ENCODE measurements at regions not wholly inside any gene's neighbourhood (a gene's known extent, or its start where the extent isn't known, plus 50 kb on each side); places are given as distances from the start of the nearest gene placed in this dataset.

DNA sequence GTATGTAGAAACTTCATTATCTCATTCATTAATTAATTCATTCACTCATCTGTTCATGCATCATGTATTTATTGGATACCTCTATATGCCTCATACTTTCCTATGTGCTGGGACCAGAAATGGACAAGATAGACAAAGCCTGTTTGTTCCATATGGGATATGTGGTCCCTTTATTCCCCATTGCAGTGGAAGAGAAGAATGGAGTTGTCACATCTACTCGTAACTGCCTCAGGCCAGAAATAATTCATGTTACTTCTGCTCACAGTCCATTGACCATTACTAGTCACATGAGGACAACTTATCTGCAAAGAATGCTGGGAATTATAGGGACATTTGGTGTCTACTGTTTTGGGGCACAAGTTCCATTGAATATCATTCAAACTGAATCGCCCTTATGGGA is 327.8 kb downstream of the MATN1 start:
- Histone ChIP-seq H3K4me3 (no peak overlapping the region), H3K27ac (no peak overlapping the region), H3K36me3 (no peaks in the 10 kb centered on the region), H3K9me3 (no peaks in the 10 kb centered on the region), H3K4me1 (no peaks in the 10 kb centered on the region), H3K27me3 (peaks cover 6% of the 10 kb centered on the region)
- no peak for ATAC-seq
- WGBS, 2 donors (ENCODE audit: low coverage in 1 of 2) = 84 to 85% methylated on average over 2 of the region's 2 CpGs
- no peak for TF ChIP-seq POLR2A (IDR thresholded peaks at IDR 0.05)
- TF ChIP-seq EP300 (IDR thresholded peaks at IDR 0.05) = no peak
- TF ChIP-seq POLR2AphosphoS5 (IDR thresholded peaks at IDR 0.05) = no peak
- TF ChIP-seq, protein P1, sequence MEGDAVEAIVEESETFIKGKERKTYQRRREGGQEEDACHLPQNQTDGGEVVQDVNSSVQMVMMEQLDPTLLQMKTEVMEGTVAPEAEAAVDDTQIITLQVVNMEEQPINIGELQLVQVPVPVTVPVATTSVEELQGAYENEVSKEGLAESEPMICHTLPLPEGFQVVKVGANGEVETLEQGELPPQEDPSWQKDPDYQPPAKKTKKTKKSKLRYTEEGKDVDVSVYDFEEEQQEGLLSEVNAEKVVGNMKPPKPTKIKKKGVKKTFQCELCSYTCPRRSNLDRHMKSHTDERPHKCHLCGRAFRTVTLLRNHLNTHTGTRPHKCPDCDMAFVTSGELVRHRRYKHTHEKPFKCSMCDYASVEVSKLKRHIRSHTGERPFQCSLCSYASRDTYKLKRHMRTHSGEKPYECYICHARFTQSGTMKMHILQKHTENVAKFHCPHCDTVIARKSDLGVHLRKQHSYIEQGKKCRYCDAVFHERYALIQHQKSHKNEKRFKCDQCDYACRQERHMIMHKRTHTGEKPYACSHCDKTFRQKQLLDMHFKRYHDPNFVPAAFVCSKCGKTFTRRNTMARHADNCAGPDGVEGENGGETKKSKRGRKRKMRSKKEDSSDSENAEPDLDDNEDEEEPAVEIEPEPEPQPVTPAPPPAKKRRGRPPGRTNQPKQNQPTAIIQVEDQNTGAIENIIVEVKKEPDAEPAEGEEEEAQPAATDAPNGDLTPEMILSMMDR (IDR thresholded peaks at IDR 0.05) = no peak

DNA sequence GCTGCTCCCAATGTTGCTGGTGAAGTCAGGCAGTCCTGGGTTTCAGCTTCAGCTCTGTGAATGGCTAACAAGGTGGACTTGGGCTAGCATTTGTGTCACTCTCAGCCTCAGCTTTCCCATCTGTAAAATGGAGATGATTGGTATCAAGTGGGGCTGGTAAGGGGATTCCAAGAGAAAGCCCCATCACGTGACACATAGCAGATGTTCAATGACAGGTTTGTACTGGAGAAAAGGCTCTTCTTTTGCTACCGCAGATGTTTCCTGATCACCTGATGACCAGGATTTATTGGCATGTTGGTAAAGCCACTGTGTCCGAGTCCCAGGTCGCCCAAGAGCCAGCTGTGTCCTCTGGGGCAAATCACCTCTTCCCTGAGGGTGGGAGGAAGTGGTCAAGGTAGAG is 335.0 kb downstream of the MATN1 start:
- Histone ChIP-seq H3K4me3 (no peak overlapping the region), H3K27me3 (peaks cover 58% of the 10 kb centered on the region), H3K27ac (no peak overlapping the region), H3K36me3 (no peaks in the 10 kb centered on the region), H3K9me3 (no peaks in the 10 kb centered on the region), H3K4me1 (no peaks in the 10 kb centered on the region)
- TF ChIP-seq POLR2AphosphoS5 (IDR thresholded peaks at IDR 0.05) (no peak), POLR2A (IDR thresholded peaks at IDR 0.05) (no peak), EP300 (IDR thresholded peaks at IDR 0.05) (no peak)
- TF ChIP-seq, protein P1 (IDR thresholded peaks at IDR 0.05) = no peak
- WGBS, 2 donors (ENCODE audit: low coverage in 1 of 2) = 66 to 67% methylated on average over 4 of the region's 4 CpGs
- ATAC-seq = no peak

DNA sequence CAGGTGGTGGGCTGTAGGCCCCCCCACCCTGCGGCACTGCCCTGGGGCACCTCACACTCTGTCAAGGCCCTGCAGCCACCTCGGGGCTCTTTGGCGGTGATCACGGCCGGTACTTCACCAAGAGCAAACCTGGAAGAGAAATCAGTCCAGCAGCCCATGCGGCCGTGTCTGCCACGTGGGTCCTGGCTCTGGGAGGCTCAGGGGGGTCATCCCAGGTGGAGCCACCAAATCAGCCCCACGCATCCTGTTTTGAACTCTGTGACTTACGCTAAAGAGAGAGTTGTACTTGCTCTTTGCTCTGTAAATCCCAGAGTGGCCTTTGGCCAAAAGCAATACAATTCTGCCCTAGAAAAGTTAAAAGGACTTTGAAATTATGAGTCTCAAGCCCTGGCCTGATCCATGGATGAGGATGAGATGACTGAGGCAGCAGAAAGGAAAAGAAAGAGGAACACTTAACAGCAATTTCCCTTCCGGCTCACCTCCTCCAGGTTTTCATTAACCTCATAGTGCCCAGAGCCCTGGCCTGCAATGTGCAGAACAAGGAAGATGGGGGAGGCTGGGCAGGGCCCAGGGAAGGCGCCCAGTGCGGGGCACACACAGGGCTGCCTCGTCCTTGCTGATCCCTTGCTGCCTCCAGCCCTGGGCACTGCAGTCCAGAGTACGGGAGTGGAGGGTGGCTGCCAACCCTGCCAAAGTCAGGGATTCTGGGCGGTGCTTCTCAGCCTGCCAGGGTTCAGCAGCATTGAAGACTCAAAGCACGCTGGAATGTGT is 337.0 kb downstream of the MATN1 start:
- Histone ChIP-seq H3K4me1 (no peaks in the 10 kb centered on the region), H3K9me3 (no peaks in the 10 kb centered on the region), H3K27me3 (peaks cover 79% of the 10 kb centered on the region), H3K36me3 (no peaks in the 10 kb centered on the region), H3K27ac (no peak overlapping the region), H3K4me3 (no peak overlapping the region)
- TF ChIP-seq EP300 (IDR thresholded peaks at IDR 0.05) = no peak
- TF ChIP-seq, protein P1 (IDR thresholded peaks at IDR 0.05) = no peak
- no peak for TF ChIP-seq POLR2A (IDR thresholded peaks at IDR 0.05)
- no peak for TF ChIP-seq POLR2AphosphoS5 (IDR thresholded peaks at IDR 0.05)
- ATAC-seq = no peak
- WGBS, 2 donors (ENCODE audit: low coverage in 1 of 2) = 52 to 71% methylated on average over 2 to 6 of the region's 17 CpGs

DNA sequence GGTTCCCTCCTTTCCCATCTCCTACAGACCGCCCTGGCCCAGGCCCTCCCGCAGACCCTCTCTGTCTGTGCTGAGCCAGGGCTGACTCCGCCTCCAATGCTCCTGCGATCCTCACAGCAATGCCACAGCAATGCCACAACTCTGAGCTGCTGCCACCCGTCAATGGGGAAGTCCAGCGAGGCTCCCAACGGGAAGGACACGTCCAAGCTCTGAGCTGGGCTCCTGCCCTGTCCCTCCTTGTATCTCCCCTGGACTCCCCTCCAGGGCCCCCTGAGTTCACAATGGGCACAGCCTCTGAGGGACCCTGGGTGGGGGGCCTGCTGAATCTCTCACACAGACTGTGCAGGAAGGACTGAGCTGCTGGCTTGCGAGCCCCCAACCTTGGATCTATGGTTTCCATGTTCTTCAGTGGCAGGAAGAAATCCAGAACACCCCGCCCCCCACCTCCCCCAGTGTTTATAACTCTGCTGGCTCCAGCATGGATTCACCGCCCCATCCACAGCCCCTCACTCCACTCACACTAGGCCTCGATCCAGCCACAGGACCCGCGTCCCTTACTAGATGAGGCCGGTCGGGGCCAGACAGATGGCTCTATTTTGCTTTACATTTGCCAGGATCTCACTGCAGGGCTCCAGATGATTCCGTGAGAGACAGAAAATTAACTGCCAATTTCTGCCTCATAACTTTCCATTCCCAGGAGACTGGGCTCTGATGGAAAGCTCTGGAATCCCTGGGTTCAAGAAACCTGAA is 338.0 kb downstream of the MATN1 start:
- H3K9me3 ChIP-seq = no peaks in the 10 kb centered on the region
- H3K4me1 ChIP-seq = peaks cover 0 to 1% (median 0%) of the 10 kb centered on the region in 3 donors
- peaks cover 75% of the 10 kb centered on the region for H3K27me3 ChIP-seq
- H3K4me3 ChIP-seq = no peak overlapping the region
- no peak for TF ChIP-seq POLR2AphosphoS5 (IDR thresholded peaks at IDR 0.05)
- WGBS, 2 donors (ENCODE audit: low coverage in 1 of 2) = 20 to 63% methylated on average over 1 of the region's 17 CpGs
- no peaks in the 10 kb centered on the region for H3K36me3 ChIP-seq
- ATAC-seq = no peak
- H3K27ac ChIP-seq = no peak overlapping the region

DNA sequence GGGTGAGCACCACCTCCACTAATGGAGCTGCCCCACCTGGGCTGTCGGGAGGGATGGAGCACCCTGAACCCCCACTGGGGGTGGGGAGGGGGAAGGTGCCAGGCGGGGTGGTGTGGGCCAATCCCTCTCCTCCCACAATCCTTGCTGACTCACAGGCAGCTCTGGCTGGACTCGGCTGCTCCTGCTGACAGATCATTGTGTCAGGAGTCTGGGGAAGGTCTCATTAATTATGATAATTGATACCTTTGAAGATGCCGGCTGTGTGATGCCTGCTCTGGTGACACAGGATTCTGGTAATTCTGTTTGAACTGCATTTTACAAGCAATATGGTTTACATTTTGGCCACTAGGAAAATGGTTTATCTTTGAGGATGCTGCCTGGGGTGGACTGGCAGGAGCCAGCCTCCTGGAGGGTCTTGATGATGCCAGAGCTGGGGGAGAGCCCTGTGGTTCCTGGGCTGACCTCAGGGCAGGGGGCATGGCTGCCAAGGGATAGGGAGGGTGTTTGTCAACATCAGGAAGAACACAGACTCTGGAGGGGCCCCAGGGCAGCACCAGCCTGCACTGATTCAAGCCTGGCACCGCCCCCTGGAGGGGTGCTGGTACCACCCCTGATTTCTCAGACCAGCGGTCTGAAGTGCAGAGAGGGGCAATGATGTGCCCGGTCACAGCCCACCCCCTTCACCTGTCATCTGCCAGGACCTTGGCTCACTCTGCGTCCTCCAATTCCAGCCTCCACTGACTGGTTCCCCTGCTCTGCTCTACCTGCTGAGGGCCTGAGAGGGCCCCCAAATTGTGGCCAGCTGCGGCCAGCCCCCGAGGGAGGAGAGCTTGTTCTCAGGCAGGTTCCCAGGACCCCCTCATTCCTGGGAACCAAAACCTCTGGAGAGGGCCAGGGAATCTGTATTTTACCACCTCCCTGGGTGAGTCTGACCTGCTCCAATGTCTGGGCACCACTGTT is 338.8 kb downstream of the MATN1 start:
- no CpG with 5 or more reads among the region's 10 CpGs for WGBS, 2 donors (ENCODE audit: low coverage in 1 of 2)
- H3K36me3 ChIP-seq = no peaks in the 10 kb centered on the region
- H3K4me3 ChIP-seq = no peak overlapping the region
- ATAC-seq = no peak
- peaks cover 0 to 10% (median 3%) of the 10 kb centered on the region in 3 donors for H3K4me1 ChIP-seq
- TF ChIP-seq, protein P1 (IDR thresholded peaks at IDR 0.05) = no peak
- TF ChIP-seq POLR2AphosphoS5 (IDR thresholded peaks at IDR 0.05) (no peak), EP300 (IDR thresholded peaks at IDR 0.05) (no peak), POLR2A (IDR thresholded peaks at IDR 0.05) (no peak)
- peaks cover 74% of the 10 kb centered on the region for H3K27me3 ChIP-seq
- no peaks in the 10 kb centered on the region for H3K9me3 ChIP-seq
- H3K27ac ChIP-seq = no peak overlapping the region
